GM12891 (cell line): ENCODE measurements at regions not wholly inside any gene's neighbourhood (a gene's known extent, or its start where the extent isn't known, plus 50 kb on each side); places are given as distances from the start of the nearest gene placed in this dataset.

ENCODE experiments used
- POLR2A ChIP-seq: IDR thresholded peaks from 2 replicates; pipeline ENCODE4 v1.6.1; 2011; ENCODE audit warnings: low read depth, low read length, control low read depth
- POLR2AphosphoS5 ChIP-seq: IDR thresholded peaks from 2 replicates; pipeline ENCODE4 v1.6.1; 2011; ENCODE audit warnings: low read depth, low read length, control low read depth

- TF ChIP-seq POLR2AphosphoS5 (no peak), POLR2A (no peak)
Observed at GRCh38 chr5:28726815-28727214, 1688.4 kb upstream of the CDH9 start.
